ELF-1 (cell line): ENCODE measurements at regions not wholly inside any gene's neighbourhood (a gene's known extent, or its start where the extent isn't known, plus 50 kb on each side); places are given as distances from the start of the nearest gene placed in this dataset.

Source experiments
- DNase-seq: peaks from one replicate; pipeline ENCODE4 v3.0.0-alpha.2; 2016; ENCODE audit warnings: low read depth, low spot score

DNA sequence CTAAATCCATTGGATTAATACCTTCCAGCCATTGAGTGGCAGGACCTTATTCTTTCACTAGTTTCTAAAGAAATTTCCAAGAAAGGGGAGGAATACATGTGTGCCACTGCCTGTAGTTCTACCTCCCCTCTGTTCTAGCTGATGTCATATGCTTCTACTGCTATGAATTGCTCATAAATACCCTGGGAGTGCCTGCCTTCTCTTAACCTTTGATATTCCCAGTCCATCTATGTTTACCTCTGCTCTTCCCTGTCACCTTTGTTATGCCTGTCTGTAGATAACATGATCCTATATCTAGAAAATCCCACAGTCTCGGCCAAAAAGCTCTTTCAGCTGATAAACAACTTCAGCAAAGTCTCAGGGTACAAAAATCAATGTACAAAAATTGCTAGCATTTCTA, 486.9 kb upstream of the ARRDC4 start:
- DNase-seq: no peak

DNA sequence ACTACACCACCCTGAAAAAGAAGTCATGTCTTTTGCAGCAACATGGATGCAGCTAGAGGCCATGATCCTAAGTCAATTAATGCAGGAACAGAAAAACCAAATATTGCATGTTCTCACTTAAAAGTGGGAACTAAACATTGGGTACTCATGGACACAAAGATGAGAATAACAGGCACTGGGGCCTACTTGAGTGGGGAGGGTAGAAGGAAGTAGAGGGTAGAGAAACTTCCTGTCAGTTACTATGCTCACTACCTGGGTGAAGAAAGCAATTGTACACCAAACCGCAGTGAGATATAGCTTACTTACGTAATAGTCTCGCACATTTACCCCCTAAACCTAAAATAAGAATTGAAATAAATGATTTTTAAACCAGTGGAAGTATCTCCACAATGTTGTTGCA, 480.5 kb upstream of the ARRDC4 start:
- no peak for DNase-seq

DNA sequence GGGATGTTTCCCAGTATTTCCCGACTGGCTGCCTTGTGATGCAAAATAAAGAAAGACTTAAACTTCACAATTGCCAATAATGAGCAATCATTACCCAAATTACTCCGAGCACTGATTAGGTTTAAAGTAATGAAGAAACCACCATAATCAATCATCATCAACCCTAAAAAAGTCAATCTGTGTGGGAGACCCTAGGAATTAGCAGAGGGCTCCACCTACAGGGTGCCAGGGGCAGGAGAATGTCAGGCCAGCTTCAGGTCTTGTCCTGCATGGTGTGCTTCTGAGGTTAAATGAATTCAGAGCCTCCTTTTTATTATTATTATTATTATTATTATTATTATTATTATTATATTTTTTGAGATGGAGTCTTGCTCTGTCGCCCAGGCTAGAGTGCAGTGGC, 478.0 kb upstream of the ARRDC4 start:
- DNase-seq: peak; percentile 27

DNA sequence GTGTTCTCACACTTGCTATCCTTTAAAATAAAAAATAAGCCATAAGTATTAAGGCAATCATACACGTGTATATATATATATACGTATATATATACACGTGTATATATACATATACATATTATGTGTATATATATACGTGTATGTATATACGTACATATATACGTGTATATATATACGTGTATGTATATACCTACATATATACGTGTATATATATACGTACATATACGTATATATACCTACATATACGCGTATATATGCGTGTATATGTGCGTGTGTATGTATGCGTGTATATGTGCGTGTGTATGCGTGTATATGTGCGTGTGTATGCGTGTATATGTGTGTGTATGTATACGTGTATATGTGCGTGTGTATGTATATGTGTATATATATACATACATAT, 477.3 kb upstream of the ARRDC4 start:
- no peak for DNase-seq

DNA sequence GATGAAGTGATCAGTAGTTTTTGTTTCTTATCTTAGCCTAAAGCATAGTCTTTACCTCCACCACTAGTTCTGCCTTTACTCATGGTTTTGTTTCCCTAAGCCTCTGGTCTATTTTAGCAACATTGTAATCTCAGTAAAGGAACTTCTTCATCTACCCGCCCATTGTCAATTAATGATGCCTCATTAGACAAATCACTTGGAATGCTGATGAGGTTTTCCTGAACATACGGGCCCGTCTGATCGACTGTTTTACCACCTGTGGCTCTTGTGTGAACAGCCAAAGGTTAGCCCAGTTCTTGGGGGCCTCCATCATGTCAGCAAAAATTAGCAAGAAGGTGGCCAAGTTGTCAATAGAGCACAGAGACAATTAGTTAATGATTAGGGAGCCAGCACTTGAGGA, 470.1 kb upstream of the ARRDC4 start:
- DNase-seq: no peak

DNA sequence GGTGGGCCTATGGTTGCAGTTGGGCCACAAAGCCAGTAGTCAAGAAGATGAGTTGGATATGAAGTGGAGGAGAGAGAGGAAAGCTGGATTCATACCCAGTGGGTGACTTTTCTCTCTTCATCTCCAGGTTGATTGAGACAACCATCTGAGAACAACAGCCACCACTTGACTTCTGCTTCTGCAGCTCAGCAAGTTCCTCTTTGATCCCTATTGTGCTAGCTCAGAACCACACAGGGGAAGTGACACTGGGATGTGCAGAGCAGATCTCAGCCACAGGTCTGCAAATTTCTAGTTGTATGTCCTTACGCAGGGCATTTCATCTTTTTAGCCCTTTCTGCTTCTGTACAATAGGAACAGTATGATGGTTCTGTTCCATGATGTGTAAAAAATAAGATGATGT, 459.2 kb upstream of the ARRDC4 start:
- no peak for DNase-seq

DNA sequence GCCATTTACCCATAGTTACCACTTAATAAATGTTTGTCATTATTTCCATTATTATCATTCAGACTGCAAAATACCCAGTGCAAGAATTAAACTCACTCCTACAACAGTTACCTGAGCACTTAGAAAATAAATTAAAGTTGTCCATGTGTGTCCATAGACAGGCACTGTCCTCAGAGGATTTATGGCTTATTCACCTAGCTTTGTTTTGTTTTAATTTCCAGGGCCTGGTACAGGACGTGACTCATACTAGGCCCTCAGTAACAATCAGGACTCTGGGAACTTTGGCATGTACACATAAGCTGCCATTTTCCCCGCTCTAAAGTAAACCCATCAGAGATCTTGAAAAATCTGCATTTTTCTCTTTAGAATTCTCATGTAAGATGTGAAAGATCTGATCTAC, 458.5 kb upstream of the ARRDC4 start:
- no peak for DNase-seq

DNA sequence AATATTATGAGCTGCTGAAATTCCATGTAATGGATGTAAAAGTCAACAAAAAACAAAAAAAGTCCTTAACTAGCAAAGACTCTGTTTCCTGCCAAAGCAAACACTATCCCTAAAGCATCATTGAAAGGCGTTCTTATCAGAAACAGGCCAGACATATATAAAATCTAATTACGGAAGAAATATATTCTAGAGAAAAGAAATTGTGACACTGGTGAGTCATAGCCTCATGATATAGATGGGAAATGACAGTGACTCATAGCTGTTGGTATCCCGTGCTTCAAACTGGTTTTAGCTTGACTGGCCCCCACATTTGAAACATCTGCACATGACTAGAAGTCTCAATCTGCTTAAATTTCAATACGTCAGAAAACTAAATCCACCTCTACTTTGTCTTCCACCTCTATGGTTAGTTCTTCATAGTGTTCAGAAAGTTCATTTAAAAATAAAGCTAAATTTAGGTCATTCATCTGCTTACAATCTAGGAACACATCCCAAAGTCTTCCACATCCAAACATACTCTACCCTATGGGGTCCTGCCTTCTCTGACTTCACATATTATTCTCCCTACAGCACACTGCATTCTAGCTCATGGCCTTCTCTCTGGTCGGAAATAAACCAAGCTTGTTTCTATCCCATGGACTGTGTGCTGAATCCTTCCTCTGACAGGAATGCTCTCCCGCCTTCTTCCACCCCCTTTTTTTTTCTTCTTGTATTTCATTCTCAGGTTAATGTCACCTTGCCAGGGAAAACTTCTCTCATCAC, 456.3 kb upstream of the ARRDC4 start:
- no peak for DNase-seq

DNA sequence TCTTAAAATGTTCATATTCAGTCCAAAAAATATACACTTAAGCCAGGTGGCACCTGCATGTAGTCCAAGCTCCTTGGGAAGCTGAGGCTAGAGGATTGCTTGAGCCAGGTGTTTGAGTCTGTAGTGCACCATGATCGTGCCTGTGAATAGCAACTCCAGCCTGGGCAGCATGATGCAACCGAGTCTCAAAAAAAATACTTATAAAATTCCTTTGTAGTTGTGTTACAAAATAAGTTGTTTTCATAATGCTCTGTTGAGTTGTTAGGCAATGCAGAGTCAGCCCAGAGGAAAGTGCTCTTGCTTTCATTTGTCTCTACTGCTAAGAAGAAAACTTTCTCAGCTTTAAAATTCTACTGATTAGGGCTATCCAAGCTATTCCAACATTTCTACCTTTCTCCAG, 442.8 kb upstream of the ARRDC4 start:
- no peak for DNase-seq

DNA sequence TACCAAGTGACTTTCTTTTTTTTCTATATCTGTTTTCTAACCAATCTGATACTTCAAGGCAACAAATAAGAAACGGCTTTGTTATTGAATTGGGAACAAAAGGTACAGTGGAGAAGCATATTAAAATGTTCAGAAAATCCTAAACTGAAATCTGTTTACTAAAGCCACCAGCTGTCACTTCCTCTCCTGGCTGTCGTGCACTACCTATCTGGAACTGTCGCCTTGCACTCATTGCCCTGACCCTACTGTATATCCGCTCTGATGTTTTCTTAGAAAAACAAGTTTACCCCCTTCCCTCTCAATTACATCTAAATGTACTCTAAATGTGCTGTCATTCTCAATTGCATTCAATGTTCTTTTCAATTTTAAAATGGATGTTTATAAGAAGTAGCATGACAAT, 439.8 kb upstream of the ARRDC4 start:
- no peak for DNase-seq

DNA sequence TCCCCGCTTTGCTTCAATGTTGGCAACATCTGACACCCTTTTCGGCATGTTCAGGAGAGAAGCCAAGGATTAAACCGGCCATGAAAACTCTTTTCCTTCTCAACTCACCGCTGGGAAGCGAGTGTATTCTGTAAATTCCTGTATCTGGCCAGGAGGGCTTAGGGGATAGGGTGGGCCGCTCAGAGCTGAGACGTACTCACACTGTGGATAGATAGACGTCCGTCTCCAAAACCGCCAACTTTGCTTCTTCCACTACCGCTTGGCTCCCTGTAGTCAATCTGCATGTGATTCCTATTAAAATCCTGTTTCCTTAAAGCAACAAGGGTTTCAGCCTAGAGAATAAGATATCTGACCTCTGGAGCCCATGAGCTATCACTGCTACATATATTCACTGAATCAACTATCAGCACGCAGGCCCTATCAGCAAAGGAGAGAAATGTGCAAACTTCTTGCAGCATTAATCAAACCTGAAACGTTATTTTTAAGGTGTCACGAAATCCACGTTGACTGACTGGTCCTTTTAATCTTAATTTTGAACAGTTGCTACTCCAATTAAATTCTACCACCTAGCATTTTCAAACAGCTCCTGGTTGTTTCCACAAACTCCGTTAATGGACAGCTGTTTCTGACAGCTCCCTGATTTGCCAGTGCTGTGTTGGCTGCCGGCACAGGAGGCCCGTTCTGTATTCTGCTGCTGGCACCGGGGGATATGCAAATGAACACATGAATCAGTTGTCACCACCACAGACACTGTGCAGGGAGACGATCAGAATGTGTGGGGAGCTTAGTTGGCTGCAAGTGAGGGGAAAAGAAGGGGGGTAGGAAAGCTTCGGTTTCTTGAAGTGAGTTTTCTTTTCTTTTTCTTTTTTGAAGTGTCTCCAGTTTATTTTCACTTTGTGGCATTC, 438.9 kb upstream of the ARRDC4 start:
- DNase-seq: peak; percentile 4

DNA sequence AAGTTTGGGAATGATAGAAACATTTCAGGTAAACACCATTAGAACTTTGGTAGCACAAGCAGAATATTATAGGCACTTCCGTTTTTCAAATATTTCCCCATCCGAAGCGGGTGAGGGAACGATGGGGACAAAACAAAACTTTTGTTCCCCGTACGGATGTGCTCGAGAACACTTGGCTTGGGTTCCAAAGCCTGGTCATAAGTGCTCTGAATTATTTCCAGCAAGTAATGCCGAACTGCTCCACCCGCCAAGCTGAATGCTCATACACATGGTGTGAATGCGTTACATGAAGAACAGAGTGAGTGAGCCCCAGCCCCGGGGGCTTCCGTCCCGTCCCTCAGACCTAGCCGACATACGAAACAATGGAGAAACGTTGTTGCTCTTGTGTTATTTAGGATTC, 438.2 kb upstream of the ARRDC4 start:
- no peak for DNase-seq

DNA sequence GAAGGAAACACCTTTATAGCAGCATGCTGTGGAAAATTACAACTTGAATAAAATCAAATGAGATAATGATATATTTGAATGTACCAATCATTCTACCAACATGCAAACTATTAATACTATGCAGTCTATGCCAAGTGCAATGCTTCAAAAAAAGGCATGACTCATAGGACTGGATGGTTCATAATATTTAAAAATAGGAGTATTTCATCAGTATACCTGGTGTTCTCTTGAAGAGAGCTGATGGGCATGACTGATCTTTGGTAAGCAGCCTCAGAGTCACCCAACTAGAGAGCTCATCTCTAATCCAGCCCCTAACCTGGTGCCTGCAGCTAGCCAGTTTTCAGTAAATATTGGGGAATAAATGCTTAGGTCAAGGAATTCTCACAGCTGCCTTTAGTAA, 434.7 kb upstream of the ARRDC4 start:
- DNase-seq: no peak

DNA sequence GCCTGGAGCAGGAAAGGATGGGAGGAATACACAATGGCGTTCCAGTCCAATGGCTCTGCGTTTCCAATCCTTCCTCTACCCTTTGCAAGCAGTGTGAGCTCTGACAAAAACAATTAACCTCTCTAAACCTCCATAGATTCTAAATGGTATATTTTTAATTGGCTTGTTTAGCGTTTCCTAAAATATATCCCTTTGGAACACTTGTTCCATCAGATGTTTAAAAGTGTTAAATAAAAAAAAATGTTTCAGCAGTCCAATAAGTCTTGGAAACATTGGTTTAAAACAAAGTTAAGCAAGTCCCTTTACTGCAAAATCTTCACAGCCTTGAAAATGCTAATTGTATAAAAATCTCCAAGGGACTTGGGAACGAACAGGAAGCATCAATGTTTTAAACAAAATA, 432.3 kb upstream of the ARRDC4 start:
- no peak for DNase-seq

DNA sequence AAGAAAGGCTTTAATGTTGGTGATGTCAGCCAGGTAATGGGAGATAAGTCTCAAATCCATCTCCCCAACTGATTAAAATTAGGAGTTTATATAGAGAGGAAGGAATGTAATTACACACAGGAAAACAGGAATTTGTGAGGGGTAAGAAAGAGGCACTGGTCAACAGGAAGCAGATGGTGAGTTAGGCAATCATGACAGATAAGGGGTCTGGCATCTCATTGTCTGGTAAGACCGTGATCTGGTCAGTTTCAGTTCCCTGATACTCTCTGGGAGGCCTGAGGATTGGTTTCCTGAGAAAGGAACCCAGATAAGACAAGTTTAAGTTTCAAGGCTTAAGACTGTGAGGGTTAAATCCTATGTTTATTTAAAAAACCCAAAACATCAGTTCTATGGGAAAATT, 414.7 kb upstream of the ARRDC4 start:
- DNase-seq: no peak

DNA sequence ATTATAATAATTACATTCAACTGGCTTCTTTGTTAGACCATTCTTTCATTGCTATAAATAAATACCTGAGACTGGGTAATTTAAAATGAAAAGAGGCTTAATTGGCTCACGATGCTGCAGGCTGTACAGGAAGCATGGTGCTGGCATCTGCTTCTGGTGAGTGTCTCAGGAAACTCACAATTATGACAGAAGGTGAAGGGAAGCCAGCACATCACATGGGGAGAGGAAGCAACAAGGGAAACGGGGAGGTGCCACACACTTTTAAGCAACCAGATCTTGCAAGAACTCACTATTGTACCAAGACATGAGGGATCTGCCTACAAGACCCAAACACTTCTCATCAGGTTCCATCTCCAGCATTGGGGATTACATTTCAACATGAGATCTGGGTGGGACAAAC, 413.1 kb upstream of the ARRDC4 start:
- no peak for DNase-seq

DNA sequence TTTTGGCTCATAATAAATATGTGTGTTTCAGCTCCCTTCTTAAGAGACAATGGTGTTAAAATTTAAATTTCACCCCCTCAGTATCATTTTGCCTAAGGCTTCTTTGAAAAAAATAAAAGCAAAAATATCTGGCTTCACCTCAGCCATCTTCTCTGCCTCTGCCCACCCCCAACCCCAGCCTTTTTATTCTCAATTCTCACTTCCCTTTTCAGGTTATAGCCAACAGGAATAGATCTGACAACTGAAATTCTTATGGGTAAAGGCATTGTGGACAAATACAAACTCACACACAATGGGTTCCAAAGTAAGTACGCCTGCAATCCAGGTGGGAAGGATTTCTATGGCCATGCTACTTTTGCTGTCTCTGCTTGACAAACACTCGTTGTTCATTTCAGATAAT, 399.0 kb upstream of the ARRDC4 start:
- DNase-seq: no peak

DNA sequence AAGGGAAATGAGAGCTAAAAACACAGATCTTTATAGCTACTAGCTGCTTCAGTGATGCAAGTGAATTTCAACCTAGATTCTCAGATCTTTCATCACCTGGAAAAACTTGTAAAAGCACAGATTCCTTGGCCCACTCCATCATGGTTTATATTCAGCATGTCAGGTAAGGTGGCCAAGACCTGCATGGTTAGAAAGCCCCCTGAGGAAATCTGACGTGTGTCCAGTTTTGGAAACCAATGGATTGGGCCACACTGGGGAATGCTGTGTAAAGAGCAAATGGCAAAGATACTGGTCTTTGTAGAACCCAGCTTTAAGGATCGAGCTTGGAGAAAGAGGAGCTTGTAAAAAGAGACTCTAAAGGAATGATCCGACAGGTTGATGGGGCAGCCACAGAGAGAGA, 397.0 kb upstream of the ARRDC4 start:
- DNase-seq: no peak

DNA sequence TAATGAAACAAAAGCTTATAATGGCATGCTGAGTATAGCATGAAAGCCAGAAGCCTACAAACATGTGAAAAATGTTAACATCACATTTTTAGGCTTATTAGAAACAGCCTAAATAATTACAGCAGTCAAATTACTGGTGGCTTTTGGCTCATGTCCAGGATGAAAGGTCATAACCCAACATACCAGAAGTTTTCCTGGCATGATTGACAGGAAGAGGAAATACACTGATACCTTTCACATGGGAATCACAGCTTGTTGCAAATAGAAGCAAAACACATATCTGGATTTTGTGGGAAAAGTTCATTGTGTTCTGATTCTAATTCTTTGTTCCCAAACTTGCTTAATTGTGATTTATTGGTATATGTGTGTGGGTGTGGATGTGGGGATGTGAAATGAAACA, 393.5 kb upstream of the ARRDC4 start:
- no peak for DNase-seq

DNA sequence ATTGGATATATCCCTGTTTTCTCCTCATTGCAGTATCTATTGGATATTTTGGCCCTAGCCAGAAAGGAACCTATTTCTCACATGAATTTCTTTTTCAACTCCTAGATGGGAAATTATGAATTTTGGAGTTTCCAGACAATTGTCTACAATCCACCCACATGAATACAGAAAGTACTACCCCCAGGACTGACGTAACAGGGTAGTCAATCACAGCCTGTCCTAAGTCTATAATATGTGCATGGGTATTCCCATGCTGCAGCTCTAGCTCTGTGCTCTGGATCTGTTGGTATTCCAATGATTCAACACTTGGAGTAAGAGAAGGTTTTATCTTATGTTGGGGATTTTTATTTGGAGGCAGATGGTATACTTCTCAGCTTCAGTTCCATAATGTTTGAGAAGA, 393.1 kb upstream of the ARRDC4 start:
- no peak for DNase-seq

DNA sequence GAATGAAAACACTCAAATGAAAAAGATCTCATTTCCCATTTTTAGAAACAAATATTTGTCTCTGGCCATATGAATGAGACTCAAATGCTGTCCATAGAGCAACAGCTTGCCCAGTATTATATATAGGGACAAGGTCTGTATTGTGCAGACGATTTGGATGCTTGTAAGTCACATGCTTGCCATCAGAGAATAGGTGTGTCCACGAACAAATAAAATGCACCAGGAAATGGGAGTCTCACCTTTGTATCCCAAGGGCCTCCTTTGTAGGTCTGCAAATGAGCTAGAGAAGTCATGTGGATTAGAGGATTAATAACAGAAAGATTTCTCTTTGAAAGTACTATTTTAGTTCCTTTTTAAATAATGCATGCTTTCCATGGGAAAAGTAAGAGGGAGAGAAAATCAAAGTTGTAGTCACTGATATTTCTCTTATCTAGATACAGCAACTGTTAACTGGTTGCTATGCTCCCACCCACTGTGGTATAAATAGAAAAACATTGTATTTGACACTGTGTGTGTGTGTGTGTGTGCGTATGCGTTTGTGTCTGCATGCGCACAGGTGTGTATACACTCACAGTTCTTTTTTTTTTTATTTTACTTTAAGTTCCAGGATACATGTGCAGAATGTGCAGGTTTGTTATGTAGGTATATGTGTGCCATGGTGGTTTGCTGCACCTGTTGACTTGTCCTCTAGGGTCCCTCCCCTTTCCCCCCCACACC, 383.4 kb upstream of the ARRDC4 start:
- no peak for DNase-seq

DNA sequence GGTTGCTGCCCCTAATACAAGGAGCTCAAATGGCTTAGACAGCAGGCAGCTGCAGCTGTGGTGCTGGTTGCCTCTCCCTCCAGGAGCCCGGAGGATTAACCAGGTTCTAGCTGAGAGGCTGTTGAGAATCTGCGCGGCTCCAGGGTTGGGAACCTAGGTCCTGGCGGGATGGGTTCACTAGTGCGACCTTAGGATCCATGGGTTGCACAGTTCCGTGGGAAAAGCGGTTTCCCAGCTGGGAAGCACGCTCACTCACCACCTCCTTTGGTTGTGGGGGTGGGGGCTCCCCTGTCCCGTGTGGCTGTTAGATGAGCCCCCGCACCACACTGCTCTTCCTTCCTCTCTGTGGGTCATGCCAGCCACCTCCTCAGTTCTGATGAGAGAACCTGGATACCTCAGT, 375.1 kb upstream of the ARRDC4 start:
- DNase-seq: no peak

DNA sequence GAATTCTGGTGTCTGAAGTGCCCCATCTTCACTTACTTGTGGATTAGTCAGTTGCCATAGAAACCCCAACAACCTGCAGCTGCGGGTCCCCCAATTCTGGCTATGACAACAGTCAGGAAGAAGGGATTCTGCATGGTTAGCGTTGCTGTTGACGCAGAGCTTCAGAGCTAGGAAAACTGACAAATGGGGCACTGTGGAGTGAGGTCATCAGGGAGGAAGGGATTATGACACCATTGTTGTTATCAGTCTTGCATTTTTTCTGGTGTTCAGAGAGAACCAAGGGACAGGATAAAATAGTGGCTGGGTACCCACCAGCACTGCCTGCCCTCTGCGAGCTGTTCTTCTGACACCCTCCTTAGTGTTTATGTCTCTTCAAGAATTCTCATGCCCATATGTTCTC, 367.7 kb upstream of the ARRDC4 start:
- DNase-seq: no peak
